ENCODE measurements at regions not wholly inside any gene's neighbourhood (a gene's known extent, or its start where the extent isn't known, plus 50 kb on each side); places are given as distances from the start of the nearest gene placed in this dataset.
"Not testable (repeated sequence)": the region's sequence is repeated elsewhere in the genome, so short reads cannot be mapped to it uniquely, and the experiment has no call there.

GRCh38 chr2:234556848-234557573, 60.1 kb upstream of the ARL4C start:
- no peaks in the 10 kb centered on the region for H3K36me3 ChIP-seq (ENCODE audit: insufficient read depth, low read length)
- no peak overlapping the region for H3K27ac ChIP-seq (ENCODE audit: low read length)
- TF ChIP-seq EZH2 (IDR thresholded peaks at IDR 0.05; ENCODE audit: borderline replicate concordance, insufficient read depth, low read length, poor library complexity, severe bottlenecking) (no peak), CTCF (IDR thresholded peaks at IDR 0.05; ENCODE audit: poor library complexity, severe bottlenecking) (no peak), EP300 (conservative IDR thresholded peaks at IDR 0.05; ENCODE audit: poor library complexity, severe bottlenecking) (no peak), TAF1 (IDR thresholded peaks at IDR 0.05; ENCODE audit: low read depth) (no peak)
- H4K20me1 ChIP-seq (ENCODE audit: insufficient read depth) = no peaks in the 10 kb centered on the region
- H2AFZ ChIP-seq (ENCODE audit: low read depth, low read length) = no peak overlapping the region
- no peaks in the 10 kb centered on the region for H3K9me3 ChIP-seq (ENCODE audit: low read length)
- H3K4me2 ChIP-seq (ENCODE audit: low read length) = no peak overlapping the region
- no peak overlapping the region for H3K4me3 ChIP-seq (ENCODE audit: low read length)
- H3F3A ChIP-seq (ENCODE audit: insufficient read depth, low read length, poor library complexity, severe bottlenecking) = no peaks in the 10 kb centered on the region
- H3K9ac ChIP-seq (ENCODE audit: low read length) = no peak overlapping the region
- H3K9me2 ChIP-seq (ENCODE audit: insufficient read depth, low read length) = no peaks in the 10 kb centered on the region
- H3K27me3 ChIP-seq (ENCODE audit: insufficient read depth, low read depth, low read length) = no peaks in the 10 kb centered on the region
- H3K79me2 ChIP-seq (replicated peaks; ENCODE audit: insufficient read depth, low read length) = no peaks in the 10 kb centered on the region

- no peaks in the 10 kb centered on the region for H3K9me3 ChIP-seq (ENCODE audit: low read length)
- H3K36me3 ChIP-seq (ENCODE audit: insufficient read depth, low read length) = no peaks in the 10 kb centered on the region
- no peak overlapping the region for H3K9ac ChIP-seq (ENCODE audit: low read length)
- no peaks in the 10 kb centered on the region for H3K9me2 ChIP-seq (ENCODE audit: insufficient read depth, low read length)
- no peaks in the 10 kb centered on the region for H3K79me2 ChIP-seq (replicated peaks; ENCODE audit: insufficient read depth, low read length)
- H3K27ac ChIP-seq (ENCODE audit: low read length) = no peak overlapping the region
- no peak overlapping the region for H3K4me2 ChIP-seq (ENCODE audit: low read length)
- H3F3A ChIP-seq (ENCODE audit: insufficient read depth, low read length, poor library complexity, severe bottlenecking) = no peaks in the 10 kb centered on the region
- H3K27me3 ChIP-seq (ENCODE audit: insufficient read depth, low read depth, low read length) = no peaks in the 10 kb centered on the region
- no peak for TF ChIP-seq POLR2AphosphoS5 (IDR thresholded peaks at IDR 0.05)
- TF ChIP-seq MXI1 (conservative IDR thresholded peaks at IDR 0.05; ENCODE audit: poor library complexity, severe bottlenecking) = no peak
- no peak for TF ChIP-seq SMC3 (conservative IDR thresholded peaks at IDR 0.05; ENCODE audit: poor library complexity)
- no peak overlapping the region for H3K4me3 ChIP-seq (ENCODE audit: low read length)
- H2AFZ ChIP-seq (ENCODE audit: low read depth, low read length) = no peak overlapping the region
- no peaks in the 10 kb centered on the region for H4K20me1 ChIP-seq (ENCODE audit: insufficient read depth)
These were observed 58.9 kb upstream of the ARL4C start for GRCh38 chr2:234555616-234556249.

- H3K9me2 ChIP-seq (ENCODE audit: insufficient read depth, low read length) = no peaks in the 10 kb centered on the region
- H3K27ac ChIP-seq (ENCODE audit: low read length) = no peak overlapping the region
- H3K9ac ChIP-seq (ENCODE audit: low read length) = no peak overlapping the region
- no peaks in the 10 kb centered on the region for H3F3A ChIP-seq (ENCODE audit: insufficient read depth, low read length, poor library complexity, severe bottlenecking)
- H2AFZ ChIP-seq (ENCODE audit: low read depth, low read length) = no peak overlapping the region
- no peaks in the 10 kb centered on the region for H3K9me3 ChIP-seq (ENCODE audit: low read length)
- no peaks in the 10 kb centered on the region for H3K79me2 ChIP-seq (replicated peaks; ENCODE audit: insufficient read depth, low read length)
- H4K20me1 ChIP-seq (ENCODE audit: insufficient read depth) = no peaks in the 10 kb centered on the region
- no peak overlapping the region for H3K4me3 ChIP-seq (ENCODE audit: low read length)
- H3K4me2 ChIP-seq (ENCODE audit: low read length) = no peak overlapping the region
- TF ChIP-seq SMC3 (conservative IDR thresholded peaks at IDR 0.05; ENCODE audit: poor library complexity) (no peak), CTCF (IDR thresholded peaks at IDR 0.05; ENCODE audit: poor library complexity, severe bottlenecking) (no peak), EP300 (conservative IDR thresholded peaks at IDR 0.05; ENCODE audit: poor library complexity, severe bottlenecking) (no peak), TAF1 (IDR thresholded peaks at IDR 0.05; ENCODE audit: low read depth) (no peak), POLR2AphosphoS5 (IDR thresholded peaks at IDR 0.05) (no peak), EZH2 (IDR thresholded peaks at IDR 0.05; ENCODE audit: borderline replicate concordance, insufficient read depth, low read length, poor library complexity, severe bottlenecking) (no peak), REST (IDR thresholded peaks at IDR 0.05; ENCODE audit: borderline replicate concordance) (no peak), RAD21 (conservative IDR thresholded peaks at IDR 0.05) (no peak), MXI1 (conservative IDR thresholded peaks at IDR 0.05; ENCODE audit: poor library complexity, severe bottlenecking) (no peak)
- H3K27me3 ChIP-seq (ENCODE audit: insufficient read depth, low read depth, low read length) = no peaks in the 10 kb centered on the region
- H3K36me3 ChIP-seq (ENCODE audit: insufficient read depth, low read length) = no peaks in the 10 kb centered on the region
These were observed 58.3 kb upstream of the ARL4C start for GRCh38 chr2:234555161-234555560.

- H3K36me3 ChIP-seq (ENCODE audit: insufficient read depth, low read length); H3K9ac ChIP-seq (ENCODE audit: low read length); H3F3A ChIP-seq (ENCODE audit: insufficient read depth, low read length, poor library complexity, severe bottlenecking); H3K79me2 ChIP-seq (replicated peaks; ENCODE audit: insufficient read depth, low read length); H3K9me3 ChIP-seq (ENCODE audit: low read length); H3K27ac ChIP-seq (ENCODE audit: low read length); H3K27me3 ChIP-seq (ENCODE audit: insufficient read depth, low read depth, low read length); H3K9me2 ChIP-seq (ENCODE audit: insufficient read depth, low read length); H3K4me3 ChIP-seq (ENCODE audit: low read length); H3K4me2 ChIP-seq (ENCODE audit: low read length); H2AFZ ChIP-seq (ENCODE audit: low read depth, low read length); H4K20me1 ChIP-seq (ENCODE audit: insufficient read depth): not testable (repeated sequence)
These were observed 56.3 kb upstream of the ARL4C start for GRCh38 chr2:234553223-234553622.
